GM12875 (cell line): ENCODE measurements at regions not wholly inside any gene's neighbourhood (a gene's known extent, or its start where the extent isn't known, plus 50 kb on each side); places are given as distances from the start of the nearest gene placed in this dataset.

Experiments
- H3K4me3 ChIP-seq: one replicate; pipeline ENCODE4 v1.5.1; 2011; ENCODE audit warnings: low read depth, low read length, control low read depth
- CTCF ChIP-seq: IDR thresholded peaks from 2 replicates; pipeline ENCODE4 v1.5.1; 2011; ENCODE audit warnings: low read depth, mild to moderate bottlenecking, control low read depth, inconsistent platforms, low read length, moderate library complexity, borderline replicate concordance; ENCODE audit not compliant: insufficient read depth

GRCh38 chr1:163570071-163570470 is 248.3 kb downstream of the NUF2 start:
- no peak overlapping the region for H3K4me3 ChIP-seq
- no peak for TF ChIP-seq CTCF

GRCh38 chr1:163571950-163572349 is 250.2 kb downstream of the NUF2 start:
- TF ChIP-seq CTCF: no peak
- no peak overlapping the region for H3K4me3 ChIP-seq

GRCh38 chr1:163574119-163574518 is 252.4 kb downstream of the NUF2 start:
- no peak overlapping the region for H3K4me3 ChIP-seq
- TF ChIP-seq CTCF: no peak

- H3K4me3 ChIP-seq: no peak overlapping the region
- no peak for TF ChIP-seq CTCF
Observed at GRCh38 chr1:163580926-163581325, 259.2 kb downstream of the NUF2 start.

- no peak overlapping the region for H3K4me3 ChIP-seq
- no peak for TF ChIP-seq CTCF
Observed at GRCh38 chr1:163583661-163584181, 262.0 kb downstream of the NUF2 start.

GRCh38 chr1:163585796-163586195 is 264.0 kb downstream of the NUF2 start:
- no peak overlapping the region for H3K4me3 ChIP-seq
- no peak for TF ChIP-seq CTCF

- H3K4me3 ChIP-seq: no peak overlapping the region
- TF ChIP-seq CTCF: no peak
Observed at GRCh38 chr1:163588796-163589195, 267.0 kb downstream of the NUF2 start.
